ENCODE measurements at regions not wholly inside any gene's neighbourhood (a gene's known extent, or its start where the extent isn't known, plus 50 kb on each side); places are given as distances from the start of the nearest gene placed in this dataset.

GRCh38 chr10:60555700-60556099 is 166.0 kb upstream of the ANK3 start:
- TF ChIP-seq CTCF (IDR thresholded peaks at IDR 0.05), result no peak
- no peak for TF ChIP-seq POLR2A (IDR thresholded peaks at IDR 0.05; ENCODE audit: low read depth)
- TF ChIP-seq POLR2AphosphoS5 (IDR thresholded peaks at IDR 0.05), result no peak
- TF ChIP-seq EP300 (IDR thresholded peaks at IDR 0.05), result no peak

Data from esophagus muscularis mucosa (tissue), 4 donors.